ENCODE measurements at regions not wholly inside any gene's neighbourhood (a gene's known extent, or its start where the extent isn't known, plus 50 kb on each side); places are given as distances from the start of the nearest gene placed in this dataset.

DNA sequence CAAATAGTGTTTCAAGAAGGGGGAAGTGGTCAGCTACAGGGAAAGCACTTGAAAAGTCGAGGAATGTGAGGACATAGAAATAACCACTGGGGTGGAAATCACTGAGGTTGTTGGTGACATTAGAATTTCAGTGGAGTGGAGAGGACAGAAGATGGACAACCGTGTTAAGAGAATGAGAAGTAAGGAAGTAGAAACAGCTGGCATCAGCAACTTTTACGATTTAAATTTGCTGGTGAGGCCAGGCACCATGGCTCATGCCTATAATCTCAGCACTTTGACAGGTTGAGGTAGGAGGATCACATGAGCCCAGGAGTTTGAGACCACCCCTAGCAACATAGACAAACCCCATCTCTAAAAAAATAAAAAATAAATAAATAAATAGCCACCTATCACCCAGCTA lies 83.2 kb upstream of the PSMD7 start:
- Histone ChIP-seq H3K9me3 (ENCODE audit: low read length) (no peaks in the 10 kb centered on the region), H3F3A (ENCODE audit: insufficient read depth, low read length) (no peaks in the 10 kb centered on the region), H3K4me2 (ENCODE audit: low read length) (no peak overlapping the region), H3K4me1 (ENCODE audit: insufficient read depth, low read length, severe bottlenecking) (no peaks in the 10 kb centered on the region), H4K20me1 (ENCODE audit: insufficient read depth, low read length) (no peaks in the 10 kb centered on the region), H3K27ac (ENCODE audit: low read depth, low read length, poor library complexity, severe bottlenecking) (no peak overlapping the region), H3K36me3 (ENCODE audit: insufficient read depth, low read length) (no peaks in the 10 kb centered on the region), H3K27me3 (ENCODE audit: insufficient read depth, low read length) (no peaks in the 10 kb centered on the region), H3K79me2 (ENCODE audit: insufficient read depth, low read length) (no peaks in the 10 kb centered on the region), H2AFZ (ENCODE audit: low read length) (no peak overlapping the region), H3K9ac (ENCODE audit: low read length) (no peak overlapping the region), H3K9me2 (ENCODE audit: low read depth, low read length) (no peaks in the 10 kb centered on the region), H3K4me3 (ENCODE audit: low read depth, low read length, poor library complexity, severe bottlenecking) (no peak overlapping the region)
- no peak for TF ChIP-seq EZH2 (IDR thresholded peaks at IDR 0.05; ENCODE audit: borderline replicate concordance, low read length)
- TF ChIP-seq, protein P1, sequence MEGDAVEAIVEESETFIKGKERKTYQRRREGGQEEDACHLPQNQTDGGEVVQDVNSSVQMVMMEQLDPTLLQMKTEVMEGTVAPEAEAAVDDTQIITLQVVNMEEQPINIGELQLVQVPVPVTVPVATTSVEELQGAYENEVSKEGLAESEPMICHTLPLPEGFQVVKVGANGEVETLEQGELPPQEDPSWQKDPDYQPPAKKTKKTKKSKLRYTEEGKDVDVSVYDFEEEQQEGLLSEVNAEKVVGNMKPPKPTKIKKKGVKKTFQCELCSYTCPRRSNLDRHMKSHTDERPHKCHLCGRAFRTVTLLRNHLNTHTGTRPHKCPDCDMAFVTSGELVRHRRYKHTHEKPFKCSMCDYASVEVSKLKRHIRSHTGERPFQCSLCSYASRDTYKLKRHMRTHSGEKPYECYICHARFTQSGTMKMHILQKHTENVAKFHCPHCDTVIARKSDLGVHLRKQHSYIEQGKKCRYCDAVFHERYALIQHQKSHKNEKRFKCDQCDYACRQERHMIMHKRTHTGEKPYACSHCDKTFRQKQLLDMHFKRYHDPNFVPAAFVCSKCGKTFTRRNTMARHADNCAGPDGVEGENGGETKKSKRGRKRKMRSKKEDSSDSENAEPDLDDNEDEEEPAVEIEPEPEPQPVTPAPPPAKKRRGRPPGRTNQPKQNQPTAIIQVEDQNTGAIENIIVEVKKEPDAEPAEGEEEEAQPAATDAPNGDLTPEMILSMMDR (IDR thresholded peaks at IDR 0.05; ENCODE audit: low read length) = no peak

DNA sequence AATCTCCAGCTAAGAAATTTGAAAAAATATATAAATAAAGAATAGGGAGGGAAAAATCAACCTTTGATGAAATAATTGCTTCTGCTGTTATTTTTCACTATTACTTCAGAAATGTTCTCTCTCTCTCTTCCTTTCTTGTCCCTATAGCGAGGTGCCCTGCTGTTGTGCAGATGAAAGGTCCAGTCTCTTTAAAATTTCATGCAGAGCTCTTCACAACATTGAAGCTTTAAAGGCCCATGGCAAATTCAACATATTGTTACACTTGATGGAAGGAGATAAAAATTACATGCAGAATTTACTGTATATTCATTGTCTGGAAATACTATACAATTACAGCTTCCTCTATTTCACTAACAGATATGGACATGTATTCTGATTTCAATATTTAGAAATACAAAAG lies 86.4 kb upstream of the PSMD7 start:
- no peak overlapping the region for H2AFZ ChIP-seq (ENCODE audit: low read length)
- H3K36me3 ChIP-seq (ENCODE audit: insufficient read depth, low read length) = no peaks in the 10 kb centered on the region
- H3K4me1 ChIP-seq (ENCODE audit: insufficient read depth, low read length, severe bottlenecking) = no peaks in the 10 kb centered on the region
- H3K9ac ChIP-seq (ENCODE audit: low read length) = no peak overlapping the region
- no peak overlapping the region for H3K4me3 ChIP-seq (ENCODE audit: low read depth, low read length, poor library complexity, severe bottlenecking)
- TF ChIP-seq EZH2 (IDR thresholded peaks at IDR 0.05; ENCODE audit: borderline replicate concordance, low read length) = no peak
- TF ChIP-seq, protein P1 (IDR thresholded peaks at IDR 0.05; ENCODE audit: low read length) = no peak
- no peaks in the 10 kb centered on the region for H3F3A ChIP-seq (ENCODE audit: insufficient read depth, low read length)
- no peaks in the 10 kb centered on the region for H3K9me3 ChIP-seq (ENCODE audit: low read length)
- H4K20me1 ChIP-seq (ENCODE audit: insufficient read depth, low read length) = no peaks in the 10 kb centered on the region
- no peaks in the 10 kb centered on the region for H3K27me3 ChIP-seq (ENCODE audit: insufficient read depth, low read length)
- no peaks in the 10 kb centered on the region for H3K9me2 ChIP-seq (ENCODE audit: low read depth, low read length)
- H3K27ac ChIP-seq (ENCODE audit: low read depth, low read length, poor library complexity, severe bottlenecking) = no peak overlapping the region
- H3K4me2 ChIP-seq (ENCODE audit: low read length) = no peak overlapping the region
- H3K79me2 ChIP-seq (ENCODE audit: insufficient read depth, low read length) = no peaks in the 10 kb centered on the region

DNA sequence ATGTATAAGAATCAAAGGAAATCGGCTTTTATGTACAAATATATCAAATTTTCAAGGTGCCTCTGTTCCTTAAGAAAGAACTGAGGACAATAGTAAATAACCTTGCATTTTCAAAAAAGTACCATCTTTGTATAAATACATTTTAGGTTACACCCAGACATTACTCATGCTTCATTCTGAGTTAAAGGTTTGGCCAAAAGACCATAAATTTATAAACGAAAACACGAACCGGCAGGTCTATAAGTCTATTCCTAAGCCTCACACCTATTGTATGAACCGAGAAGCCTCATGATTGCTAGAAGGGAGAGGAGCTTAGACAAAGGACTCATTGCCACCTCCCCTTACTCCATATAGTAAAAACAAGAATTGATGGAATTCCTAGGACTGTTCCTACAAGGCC lies 94.6 kb upstream of the PSMD7 start:
- no peaks in the 10 kb centered on the region for H3K79me2 ChIP-seq (ENCODE audit: insufficient read depth, low read length)
- H3K4me3 ChIP-seq (ENCODE audit: low read depth, low read length, poor library complexity, severe bottlenecking) = no peak overlapping the region
- H3K4me1 ChIP-seq (ENCODE audit: insufficient read depth, low read length, severe bottlenecking) = no peaks in the 10 kb centered on the region
- H2AFZ ChIP-seq (ENCODE audit: low read length) = no peak overlapping the region
- no peak overlapping the region for H3K9ac ChIP-seq (ENCODE audit: low read length)
- no peaks in the 10 kb centered on the region for H3K9me2 ChIP-seq (ENCODE audit: low read depth, low read length)
- H3F3A ChIP-seq (ENCODE audit: insufficient read depth, low read length) = no peaks in the 10 kb centered on the region
- no peaks in the 10 kb centered on the region for H3K9me3 ChIP-seq (ENCODE audit: low read length)
- 0 out of 2 replicates have a peak, but pooled peaks cover 10% of the 10 kb centered on the region for H3K27me3 ChIP-seq (ENCODE audit: insufficient read depth, low read length)
- no peak for TF ChIP-seq EZH2 (IDR thresholded peaks at IDR 0.05; ENCODE audit: borderline replicate concordance, low read length)
- TF ChIP-seq, protein P1 (IDR thresholded peaks at IDR 0.05; ENCODE audit: low read length) = no peak
- no peaks in the 10 kb centered on the region for H4K20me1 ChIP-seq (ENCODE audit: insufficient read depth, low read length)
- H3K27ac ChIP-seq (ENCODE audit: low read depth, low read length, poor library complexity, severe bottlenecking) = no peak overlapping the region
- H3K4me2 ChIP-seq (ENCODE audit: low read length) = no peak overlapping the region
- no peaks in the 10 kb centered on the region for H3K36me3 ChIP-seq (ENCODE audit: insufficient read depth, low read length)
